Ishikawa (cell line): ENCODE measurements at regions not wholly inside any gene's neighbourhood (a gene's known extent, or its start where the extent isn't known, plus 50 kb on each side); places are given as distances from the start of the nearest gene placed in this dataset.

Source experiments
- CEBPB ChIP-seq: IDR thresholded peaks from 2 replicates; pipeline ENCODE4 v1.6.1; 2012
- CREB1 ChIP-seq: IDR thresholded peaks from 2 replicates; pipeline ENCODE4 v1.6.1; 2012; ENCODE audit warnings: low read depth
- EGR1 ChIP-seq: IDR thresholded peaks from 2 replicates; pipeline ENCODE4 v1.6.1; 2012
- EP300 ChIP-seq: IDR thresholded peaks from 2 replicates; pipeline ENCODE4 v1.6.1; 2012; ENCODE audit warnings: borderline replicate concordance
- FOXM1 ChIP-seq: IDR thresholded peaks from 2 replicates; pipeline ENCODE4 v1.6.1; 2012; ENCODE audit warnings: low read depth, borderline replicate concordance
- MAX ChIP-seq: IDR thresholded peaks from 2 replicates; pipeline ENCODE4 v1.6.1; 2012
- NFIC ChIP-seq: IDR thresholded peaks from 2 replicates; pipeline ENCODE4 v1.6.1; 2012
- RAD21 ChIP-seq: IDR thresholded peaks from 2 replicates; pipeline ENCODE4 v1.6.1; 2012; ENCODE audit warnings: low read depth
- REST ChIP-seq: IDR thresholded peaks from 2 replicates; pipeline ENCODE4 v1.6.1; 2012; ENCODE audit warnings: low read depth, mild to moderate bottlenecking
- TAF1 ChIP-seq: IDR thresholded peaks from 2 replicates; pipeline ENCODE4 v1.6.1; 2012; ENCODE audit warnings: low read depth, mild to moderate bottlenecking
- YY1 ChIP-seq: IDR thresholded peaks from 2 replicates; pipeline ENCODE4 v1.6.1; 2012; ENCODE audit warnings: low read depth
- ZBTB7A ChIP-seq: IDR thresholded peaks from 2 replicates; pipeline ENCODE4 v1.6.1; 2012; ENCODE audit warnings: low read depth

- TF ChIP-seq ZBTB7A, result no peak
- no peak for TF ChIP-seq FOXM1
- no peak for TF ChIP-seq YY1
- TF ChIP-seq CREB1, result no peak
- TF ChIP-seq REST, result no peak
- no peak for TF ChIP-seq EP300
- TF ChIP-seq CEBPB, result no peak
- no peak for TF ChIP-seq EGR1
- TF ChIP-seq TAF1, result no peak
- no peak for TF ChIP-seq RAD21
- TF ChIP-seq NFIC, result no peak
- no peak for TF ChIP-seq MAX
These were observed 682.7 kb upstream of the ARGLU1 start for GRCh38 chr13:107250628-107251027.
